Erythroblast (primary cell): ENCODE measurements at regions not wholly inside any gene's neighbourhood (a gene's known extent, or its start where the extent isn't known, plus 50 kb on each side); places are given as distances from the start of the nearest gene placed in this dataset.

Experiments
- GATA1 ChIP-seq: IDR thresholded peaks from 2 replicates; pipeline ENCODE4 v1.6.1; 2011; ENCODE audit warnings: low read depth, mild to moderate bottlenecking, control low read depth, low read length, moderate library complexity
- POLR2A ChIP-seq: IDR thresholded peaks from 2 replicates; pipeline ENCODE4 v1.6.1; 2011; ENCODE audit warnings: mild to moderate bottlenecking, low read length

DNA sequence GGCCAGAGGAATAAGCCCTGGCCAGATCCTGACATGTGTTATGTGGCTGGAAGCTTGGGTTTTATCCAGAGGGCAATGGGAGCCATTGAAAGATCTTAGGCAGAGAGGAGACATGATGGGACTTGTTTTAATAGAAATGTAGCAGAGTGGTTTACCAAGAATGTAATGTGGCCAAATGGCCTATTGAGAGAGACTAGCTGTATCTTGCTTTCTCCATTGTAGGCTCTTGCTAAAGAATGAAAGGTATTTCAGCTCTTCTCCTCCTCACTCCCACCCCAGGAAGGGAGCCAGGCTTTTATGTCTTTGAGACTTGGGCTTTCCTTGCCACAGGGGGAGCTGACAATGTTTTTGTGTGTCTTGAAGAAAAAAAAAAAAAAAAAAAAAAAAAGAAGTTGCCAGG lies 82.3 kb downstream of the TRIM29 start:
- no peak for TF ChIP-seq POLR2A
- no peak for TF ChIP-seq GATA1
